ENCODE measurements at regions not wholly inside any gene's neighbourhood (a gene's known extent, or its start where the extent isn't known, plus 50 kb on each side); places are given as distances from the start of the nearest gene placed in this dataset.
"Not testable (repeated sequence)": the region's sequence is repeated elsewhere in the genome, so short reads cannot be mapped to it uniquely, and the experiment has no call there.

- no peak for DNase-seq (ENCODE audit: low read depth in 2 of 2)
Measured at GRCh38 chr9:30484690-30485089, 1899.8 kb upstream of the ACO1 start.

GRCh38 chr9:30504502-30504905, 1879.9 kb upstream of the ACO1 start:
- no peak for DNase-seq (ENCODE audit: low read depth in 2 of 2)

GRCh38 chr9:30505311-30505710, 1879.1 kb upstream of the ACO1 start:
- no peak for DNase-seq (ENCODE audit: low read depth in 2 of 2)

GRCh38 chr9:30506749-30507148, 1877.7 kb upstream of the ACO1 start:
- no peak for DNase-seq (ENCODE audit: low read depth in 2 of 2)

- DNase-seq (ENCODE audit: low read depth in 2 of 2): no peak
Measured at GRCh38 chr9:30507166-30507565, 1877.3 kb upstream of the ACO1 start.

GRCh38 chr9:30511666-30512065, 1872.8 kb upstream of the ACO1 start:
- DNase-seq (ENCODE audit: low read depth in 2 of 2): no peak

GRCh38 chr9:30519166-30519565, 1865.3 kb upstream of the ACO1 start:
- DNase-seq (ENCODE audit: low read depth in 2 of 2): no peak

- no peak for DNase-seq (ENCODE audit: low read depth in 2 of 2)
Measured at GRCh38 chr9:30519756-30520155, 1864.7 kb upstream of the ACO1 start.

- DNase-seq (ENCODE audit: low read depth in 2 of 2): no peak
Measured at GRCh38 chr9:30522061-30522460, 1862.4 kb upstream of the ACO1 start.

- no peak for DNase-seq (ENCODE audit: low read depth in 2 of 2)
Measured at GRCh38 chr9:30522486-30522885, 1862.0 kb upstream of the ACO1 start.

- DNase-seq (ENCODE audit: low read depth in 2 of 2): no peak
Measured at GRCh38 chr9:30524311-30524710, 1860.1 kb upstream of the ACO1 start.

- no peak for DNase-seq (ENCODE audit: low read depth in 2 of 2)
Measured at GRCh38 chr9:30534455-30534854, 1850.0 kb upstream of the ACO1 start.

- DNase-seq (ENCODE audit: low read depth in 2 of 2): no peak
Measured at GRCh38 chr9:30534896-30535295, 1849.5 kb upstream of the ACO1 start.

GRCh38 chr9:30536494-30536893, 1847.9 kb upstream of the ACO1 start:
- no peak for DNase-seq (ENCODE audit: low read depth in 2 of 2)

- DNase-seq (ENCODE audit: low read depth in 2 of 2): not testable (repeated sequence)
Measured at GRCh38 chr9:30539696-30540095, 1844.7 kb upstream of the ACO1 start.

- no peak for DNase-seq (ENCODE audit: low read depth in 2 of 2)
Measured at GRCh38 chr9:30574355-30575151, 1809.9 kb upstream of the ACO1 start.

- no peak for DNase-seq (ENCODE audit: low read depth in 2 of 2)
Measured at GRCh38 chr9:30575218-30575617, 1809.2 kb upstream of the ACO1 start.

GRCh38 chr9:30575691-30576090, 1808.8 kb upstream of the ACO1 start:
- DNase-seq (ENCODE audit: low read depth in 2 of 2): no peak

GRCh38 chr9:30579810-30580209, 1804.6 kb upstream of the ACO1 start:
- no peak for DNase-seq (ENCODE audit: low read depth in 2 of 2)

GRCh38 chr9:30582240-30582639, 1802.2 kb upstream of the ACO1 start:
- no peak for DNase-seq (ENCODE audit: low read depth in 2 of 2)

- no peak for DNase-seq (ENCODE audit: low read depth in 2 of 2)
Measured at GRCh38 chr9:30584559-30584958, 1799.9 kb upstream of the ACO1 start.

- no peak for DNase-seq (ENCODE audit: low read depth in 2 of 2)
Measured at GRCh38 chr9:30591461-30591860, 1793.0 kb upstream of the ACO1 start.

- DNase-seq (ENCODE audit: low read depth in 2 of 2): no peak
Measured at GRCh38 chr9:30597608-30598007, 1786.8 kb upstream of the ACO1 start.

GRCh38 chr9:30605936-30606335, 1778.5 kb upstream of the ACO1 start:
- DNase-seq (ENCODE audit: low read depth in 2 of 2): no peak
